Cerebellar cortex (tissue), 1 donor: ENCODE measurements at regions not wholly inside any gene's neighbourhood (a gene's known extent, or its start where the extent isn't known, plus 50 kb on each side); places are given as distances from the start of the nearest gene placed in this dataset.

Source experiments
- DNase-seq: peaks from one replicate; pipeline ENCODE4 v3.0.0-alpha.2; 2015; ENCODE audit warnings: low spot score

DNA sequence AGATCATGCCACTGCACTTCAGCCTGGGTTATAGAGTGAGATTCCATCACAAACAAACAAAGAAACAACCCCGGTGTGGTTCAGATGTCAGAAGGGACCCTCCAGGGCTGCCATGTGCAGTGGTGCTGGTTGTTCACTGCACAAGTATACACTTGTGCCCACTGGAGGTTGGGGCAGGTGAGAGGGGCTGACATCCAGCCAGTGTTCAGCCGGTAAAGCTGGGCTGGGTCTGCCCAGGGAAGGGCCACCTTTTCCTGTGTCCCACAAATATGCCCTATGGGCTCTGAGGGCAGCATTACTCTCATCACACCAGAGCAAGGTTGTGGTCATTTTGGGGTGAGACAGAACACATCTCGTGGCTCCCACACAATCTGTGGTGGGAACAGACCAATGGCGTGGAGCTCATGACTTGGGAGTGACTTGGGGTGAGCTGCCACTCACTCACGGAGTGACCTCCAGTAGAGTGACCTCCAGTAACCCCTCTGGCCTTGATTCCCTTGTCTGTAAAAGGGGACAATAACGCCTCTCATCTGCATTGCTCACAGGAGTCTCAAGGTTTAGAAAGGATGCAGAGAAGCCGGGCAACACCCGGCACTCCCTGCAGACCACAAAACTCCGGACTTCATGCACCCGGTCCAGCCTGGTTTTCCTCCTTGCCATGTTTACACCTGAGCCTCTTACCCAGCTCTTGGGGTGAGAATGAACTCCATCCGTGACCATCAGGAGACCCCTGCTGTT lies 69.0 kb upstream of the VRK1 start:
- no peak for DNase-seq

DNA sequence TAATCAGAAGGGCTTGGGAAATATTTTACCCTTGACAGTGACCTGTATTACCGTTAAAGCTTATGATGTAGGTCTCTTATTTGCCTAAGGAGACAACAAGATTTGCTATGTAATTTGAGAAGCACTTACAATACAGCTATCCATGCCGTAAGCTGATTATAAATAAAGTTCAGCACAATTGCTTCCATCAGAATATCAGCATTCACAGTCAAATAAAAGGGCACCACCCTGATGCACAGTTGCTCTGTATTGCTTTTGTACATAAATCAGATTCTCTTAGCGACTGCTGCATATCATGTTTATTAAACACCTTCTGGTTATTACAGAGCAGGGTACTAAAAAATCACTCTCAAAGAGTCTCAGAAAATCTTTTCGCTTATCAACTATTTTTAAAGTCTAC lies 67.3 kb upstream of the VRK1 start:
- DNase-seq, result no peak

DNA sequence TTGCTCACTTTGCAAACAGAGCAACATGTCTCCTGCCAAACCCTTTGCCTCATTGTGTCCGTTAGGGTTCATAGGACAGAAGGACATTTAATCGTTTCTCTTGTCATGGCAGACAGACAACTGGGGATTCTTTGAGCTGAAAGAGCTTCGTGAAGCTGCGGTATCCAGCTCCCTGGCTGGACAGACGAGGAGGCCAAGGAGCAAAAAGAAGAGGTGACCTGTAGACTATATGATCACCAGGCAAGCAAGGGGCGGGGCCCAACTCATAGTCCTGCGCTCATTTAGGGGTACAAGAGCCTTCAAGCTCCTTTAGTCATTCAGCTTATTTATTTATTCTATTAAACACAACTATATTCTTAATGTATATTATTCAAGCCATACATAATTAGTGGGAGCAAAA lies 66.8 kb upstream of the VRK1 start:
- no peak for DNase-seq

DNA sequence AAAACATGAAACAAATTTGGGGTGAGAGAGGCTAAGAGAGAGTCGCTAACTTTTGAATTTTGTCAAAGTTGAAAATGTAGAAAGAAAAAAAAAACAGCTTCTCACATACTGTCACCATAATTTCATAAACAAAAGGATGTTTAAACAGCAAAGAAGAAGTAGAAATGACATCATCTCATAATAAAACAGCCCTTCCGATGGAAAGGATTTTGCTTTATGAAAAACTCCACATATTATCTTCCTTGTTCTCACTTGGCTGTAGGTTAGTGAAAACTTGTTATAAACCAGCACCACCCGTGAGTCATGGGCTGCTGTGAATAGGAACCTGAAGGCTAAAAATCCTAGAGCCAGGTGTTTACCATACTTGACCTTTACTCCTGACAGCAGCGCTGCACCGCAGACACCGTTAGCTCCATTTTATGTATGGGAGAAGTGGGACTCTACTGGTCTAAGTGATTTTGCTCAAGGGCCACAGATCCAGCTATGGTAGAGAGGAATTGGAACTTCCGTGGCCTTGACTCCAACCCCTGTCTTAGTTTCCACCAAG lies 63.0 kb upstream of the VRK1 start:
- DNase-seq, result no peak

DNA sequence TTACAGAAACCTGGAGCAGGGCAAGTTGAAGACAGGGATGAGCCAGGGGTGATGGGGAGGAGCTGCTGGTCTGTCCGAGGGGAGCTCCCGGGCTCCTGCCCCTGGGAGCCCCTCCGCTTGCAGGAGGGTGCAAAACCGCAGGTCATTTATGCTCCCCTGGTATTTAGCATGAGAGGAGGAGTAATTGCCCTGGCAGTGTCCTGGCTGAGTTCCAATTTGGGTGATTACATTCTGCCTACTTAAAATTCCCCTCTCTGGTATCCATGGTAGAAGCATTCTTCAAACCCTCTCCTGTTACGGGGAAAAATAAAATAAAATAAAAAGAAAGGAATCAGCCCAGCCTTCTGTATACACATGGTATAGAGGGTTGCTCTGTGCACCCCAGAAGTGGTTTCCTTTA lies 61.7 kb upstream of the VRK1 start:
- DNase-seq, result no peak

DNA sequence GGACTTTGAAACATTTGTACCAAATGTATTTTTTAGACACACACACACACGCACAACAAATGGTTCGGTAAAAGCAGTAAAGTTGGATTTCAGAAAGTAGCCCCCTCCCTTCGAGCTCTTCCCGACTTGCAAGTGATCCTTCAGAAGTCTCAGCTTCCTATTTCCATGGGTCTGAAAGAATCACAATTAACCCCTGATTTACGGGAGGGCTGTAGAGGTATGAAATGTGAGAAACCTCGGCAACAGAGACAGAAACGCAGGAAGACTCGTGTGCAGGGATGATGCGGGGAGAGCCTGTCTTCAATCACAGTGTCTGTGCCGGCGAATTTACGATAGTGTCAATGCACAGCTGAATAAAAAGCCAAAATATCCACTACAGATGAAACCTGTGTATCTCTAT lies 60.7 kb upstream of the VRK1 start:
- DNase-seq, result no peak

DNA sequence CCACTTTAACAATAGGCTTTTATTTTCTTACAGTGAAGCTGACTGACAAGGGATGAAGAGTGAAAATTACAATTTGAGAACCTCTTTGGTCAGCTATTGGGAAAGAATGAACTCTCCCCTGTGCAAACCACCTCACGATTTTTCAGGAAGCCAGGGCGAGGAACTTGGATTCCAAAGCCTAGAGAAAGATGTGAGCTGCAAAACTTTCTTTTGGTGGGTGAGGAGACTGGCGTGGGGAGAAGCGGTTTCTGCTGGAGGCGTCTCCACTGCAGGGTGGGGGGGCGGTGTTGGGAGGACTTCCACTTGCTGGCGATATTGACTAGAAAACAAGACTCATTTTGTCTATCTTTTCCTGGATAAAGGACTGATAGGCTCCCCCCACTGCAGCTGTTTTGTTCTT lies 59.3 kb upstream of the VRK1 start:
- DNase-seq, result no peak

DNA sequence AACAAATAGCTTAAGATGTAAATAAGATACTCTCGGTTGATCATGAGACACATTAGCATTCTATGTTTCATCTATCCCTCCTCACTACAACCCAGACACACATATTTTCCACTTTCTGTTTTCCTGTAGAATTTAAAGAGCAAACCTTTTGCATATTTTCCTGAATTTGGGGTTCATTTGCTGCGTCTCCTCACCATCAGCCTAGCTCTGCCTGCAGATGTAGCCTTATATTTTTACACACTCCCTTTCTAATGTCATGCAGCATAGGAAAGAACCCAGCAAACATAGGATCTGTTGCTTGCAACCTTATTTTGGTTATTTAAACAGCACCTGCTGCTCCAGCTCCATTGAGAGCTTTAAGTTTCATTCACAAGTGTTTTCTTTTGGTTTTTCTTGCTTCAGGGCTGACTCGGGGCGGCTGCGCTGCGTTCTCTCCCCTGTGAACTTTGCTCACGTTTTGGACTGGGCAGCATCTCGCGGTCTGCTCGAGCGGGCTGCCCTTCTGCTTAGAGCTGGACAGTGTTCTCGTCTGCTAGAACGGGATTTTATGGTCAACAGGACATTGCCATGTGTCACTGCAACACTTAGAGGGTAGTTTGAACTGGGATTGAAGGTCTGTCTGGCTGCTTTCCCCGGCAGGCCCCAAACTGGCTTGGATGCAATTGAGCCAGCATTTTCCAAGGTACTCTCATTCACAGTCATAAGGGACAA lies 57.8 kb upstream of the VRK1 start:
- no peak for DNase-seq

DNA sequence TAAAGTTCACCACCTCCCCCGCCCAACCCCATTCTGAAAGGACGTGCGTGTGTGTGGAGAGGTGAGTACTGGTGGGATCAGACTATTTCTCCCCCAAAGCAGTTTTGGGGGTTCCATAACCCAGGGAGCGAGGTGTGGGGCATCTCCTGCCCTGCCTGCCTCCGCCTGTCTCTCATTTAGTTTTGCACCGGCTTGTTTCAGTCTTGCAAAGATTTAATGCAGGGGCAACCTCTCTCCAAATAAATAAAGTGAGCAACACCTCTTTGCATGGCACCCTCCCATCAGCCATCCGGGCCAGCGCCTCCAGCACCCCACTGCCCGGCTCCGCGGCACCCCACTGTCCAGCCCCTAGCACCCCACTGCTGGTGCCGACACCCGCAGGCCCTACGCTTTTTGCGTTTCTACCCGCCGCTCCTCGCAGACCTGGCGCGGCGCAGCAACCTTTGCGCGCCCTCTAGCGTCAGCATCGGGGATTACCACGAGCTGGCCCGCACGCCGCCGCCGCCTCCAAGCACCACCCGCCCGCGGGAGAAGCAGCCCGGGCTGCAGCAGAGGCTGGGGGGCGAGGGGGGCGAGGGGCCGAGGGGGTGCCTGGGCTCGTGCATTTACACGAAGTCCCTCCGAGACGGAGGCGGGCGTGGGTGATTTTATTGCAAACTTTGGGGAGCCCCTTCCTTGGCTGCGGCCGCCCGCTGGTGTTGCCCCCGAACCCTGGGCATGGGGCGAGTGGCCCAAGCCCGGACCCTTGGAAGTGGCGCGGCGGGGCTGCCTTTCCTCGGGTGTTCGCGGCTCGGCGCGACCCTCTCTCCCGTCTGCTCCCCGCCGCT lies 55.8 kb upstream of the VRK1 start:
- peak; percentile 14 for DNase-seq

DNA sequence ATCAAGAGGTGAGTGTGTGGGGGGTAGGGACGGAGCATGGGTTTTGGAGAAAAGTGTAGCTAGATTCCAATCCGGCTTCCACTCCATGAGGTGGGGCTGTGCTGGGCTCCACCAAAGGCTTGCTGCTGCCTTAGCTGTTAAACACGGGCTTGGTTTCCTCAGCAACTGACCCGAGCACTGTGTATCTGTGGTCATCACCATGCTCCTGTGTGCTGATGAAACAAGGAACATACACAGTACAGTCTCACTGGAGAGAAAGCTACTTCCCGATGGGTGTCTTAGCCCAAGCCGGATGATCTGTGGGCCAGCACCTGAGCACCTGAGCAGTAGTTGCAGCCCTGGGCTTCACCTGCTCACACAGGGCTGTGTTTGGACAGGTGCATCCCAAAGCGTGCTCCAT lies 52.9 kb upstream of the VRK1 start:
- DNase-seq, result no peak

DNA sequence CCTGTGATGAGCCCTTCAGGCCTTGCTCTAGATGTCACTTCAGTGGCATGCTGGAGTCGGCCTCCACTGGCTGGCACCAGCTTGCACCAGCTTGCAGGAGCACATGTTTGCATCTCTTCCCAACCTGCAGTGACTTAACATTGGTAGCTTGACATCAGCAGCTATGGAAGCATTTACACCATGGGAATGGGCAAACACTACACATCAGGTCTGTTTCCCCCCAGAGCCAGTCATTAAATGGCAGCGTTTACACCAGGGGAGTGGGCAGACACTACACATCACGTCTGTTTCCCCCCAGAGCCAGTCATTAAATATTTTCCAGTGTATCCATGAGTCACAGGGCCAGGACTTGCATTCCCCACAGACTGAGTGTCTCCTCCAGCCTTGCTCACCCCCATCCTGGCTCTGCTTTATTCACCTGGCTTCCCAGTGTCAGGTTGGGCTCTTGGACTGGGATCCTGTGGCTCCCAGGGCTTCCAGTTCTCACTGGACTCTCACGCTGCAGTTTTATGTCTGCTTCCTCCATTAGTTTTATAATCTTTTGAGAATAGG lies 51.6 kb upstream of the VRK1 start:
- DNase-seq, result no peak

DNA sequence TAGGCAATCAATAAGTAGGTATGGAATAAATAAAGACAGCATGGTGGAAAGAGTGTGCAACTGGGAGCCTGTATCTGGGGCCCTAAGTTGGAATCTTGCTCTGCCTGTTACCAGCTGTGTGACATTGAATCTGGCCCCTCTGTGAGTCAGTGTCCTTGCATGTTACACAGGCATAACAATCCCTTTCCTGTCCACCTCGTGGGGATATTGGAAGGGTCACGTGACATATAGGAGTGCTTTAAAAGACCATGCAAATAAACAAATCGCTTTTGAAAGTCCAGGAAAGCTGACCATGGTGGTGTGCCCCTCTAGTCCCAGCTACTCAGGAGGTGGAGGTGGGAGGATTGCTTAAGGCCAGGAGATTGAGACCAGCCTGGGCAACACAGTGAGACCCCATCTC lies 51.1 kb upstream of the VRK1 start:
- DNase-seq, result no peak

DNA sequence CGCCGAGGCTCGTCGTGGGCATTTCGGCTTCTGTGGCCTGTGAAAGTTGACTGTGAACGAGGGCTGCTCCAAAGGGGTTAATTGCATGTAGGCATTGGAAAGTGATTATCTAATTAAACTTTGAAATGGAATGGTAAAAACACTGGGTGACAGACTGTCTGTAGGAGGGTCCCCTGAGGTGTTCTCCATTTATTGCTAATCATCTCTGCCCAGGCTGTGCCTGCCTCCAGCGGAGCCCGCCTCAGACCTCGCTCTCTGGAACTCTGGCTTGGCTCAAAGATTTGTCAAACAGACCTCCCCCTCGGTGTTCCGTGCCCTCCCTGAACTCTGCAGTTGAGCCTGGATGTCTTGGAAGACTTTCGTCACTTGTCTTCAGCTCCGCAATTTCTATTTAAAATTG lies 50.2 kb upstream of the VRK1 start:
- no peak for DNase-seq
